ENCODE measurements at regions not wholly inside any gene's neighbourhood (a gene's known extent, or its start where the extent isn't known, plus 50 kb on each side); places are given as distances from the start of the nearest gene placed in this dataset.

DNA sequence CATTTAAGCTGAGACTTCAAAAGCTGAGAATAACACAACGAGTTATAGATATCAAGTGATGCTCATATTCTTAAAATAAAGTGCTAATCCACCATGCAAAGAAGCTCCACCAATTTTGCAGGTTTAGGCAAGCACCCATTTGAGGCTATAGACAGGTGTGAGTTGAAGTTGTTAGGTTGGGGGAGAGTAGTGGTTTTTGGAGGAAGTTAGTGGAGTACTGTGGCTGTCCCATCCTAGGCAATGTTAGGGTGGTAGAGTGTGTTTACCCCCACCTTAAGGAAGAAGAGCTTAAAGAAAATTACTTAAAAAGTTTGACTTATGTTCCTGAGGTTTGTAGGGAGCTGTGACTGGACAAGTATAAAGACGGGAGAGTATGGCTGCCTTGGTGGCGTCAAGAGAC lies 98.9 kb upstream of the MAN2A1 start:
- TF ChIP-seq, protein P1, sequence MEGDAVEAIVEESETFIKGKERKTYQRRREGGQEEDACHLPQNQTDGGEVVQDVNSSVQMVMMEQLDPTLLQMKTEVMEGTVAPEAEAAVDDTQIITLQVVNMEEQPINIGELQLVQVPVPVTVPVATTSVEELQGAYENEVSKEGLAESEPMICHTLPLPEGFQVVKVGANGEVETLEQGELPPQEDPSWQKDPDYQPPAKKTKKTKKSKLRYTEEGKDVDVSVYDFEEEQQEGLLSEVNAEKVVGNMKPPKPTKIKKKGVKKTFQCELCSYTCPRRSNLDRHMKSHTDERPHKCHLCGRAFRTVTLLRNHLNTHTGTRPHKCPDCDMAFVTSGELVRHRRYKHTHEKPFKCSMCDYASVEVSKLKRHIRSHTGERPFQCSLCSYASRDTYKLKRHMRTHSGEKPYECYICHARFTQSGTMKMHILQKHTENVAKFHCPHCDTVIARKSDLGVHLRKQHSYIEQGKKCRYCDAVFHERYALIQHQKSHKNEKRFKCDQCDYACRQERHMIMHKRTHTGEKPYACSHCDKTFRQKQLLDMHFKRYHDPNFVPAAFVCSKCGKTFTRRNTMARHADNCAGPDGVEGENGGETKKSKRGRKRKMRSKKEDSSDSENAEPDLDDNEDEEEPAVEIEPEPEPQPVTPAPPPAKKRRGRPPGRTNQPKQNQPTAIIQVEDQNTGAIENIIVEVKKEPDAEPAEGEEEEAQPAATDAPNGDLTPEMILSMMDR (IDR thresholded peaks at IDR 0.05) = no peak
- no peak for TF ChIP-seq POLR2A (IDR thresholded peaks at IDR 0.05)
- TF ChIP-seq POLR2AphosphoS5 (IDR thresholded peaks at IDR 0.05) = no peak
